ENCODE measurements at regions not wholly inside any gene's neighbourhood (a gene's known extent, or its start where the extent isn't known, plus 50 kb on each side); places are given as distances from the start of the nearest gene placed in this dataset.

DNA sequence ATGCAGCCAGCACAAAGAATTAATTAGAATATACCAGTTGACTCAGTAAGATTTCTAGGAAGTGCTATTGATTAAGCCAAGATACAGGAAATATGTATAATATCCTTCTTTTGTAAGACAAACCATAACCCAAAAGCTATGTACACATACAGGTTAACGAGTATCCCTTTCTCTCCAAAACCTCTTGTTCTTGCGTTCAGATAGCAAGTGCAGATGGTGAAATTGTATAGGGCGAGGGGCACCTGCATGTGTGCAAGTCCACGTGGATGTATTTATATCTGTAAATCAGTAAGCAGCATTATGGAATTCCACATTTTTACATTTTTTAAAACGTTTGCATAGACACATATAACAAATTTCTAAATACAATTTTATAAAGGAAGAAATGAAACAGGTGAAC, 228.6 kb downstream of the TBXT start:
- POLR2A ChIA-PET, result no interaction called here
- CTCF ChIA-PET, result no interaction called here
- FAIRE-seq (no peak), DNase-seq (ENCODE audit: low read depth, low spot score) (no peak)
- intact Hi-C loops (cut with micrococcal nuclease) (no loop called here), dilution Hi-C loops (cut with MboI; ENCODE audit: extremely low pct_ligation_motif_present, low sequenced_read_pairs) (no loop called here)
- TF ChIP-seq FOS (IDR thresholded peaks at IDR 0.05; ENCODE audit: borderline replicate concordance, insufficient read depth, low read length), result no peak
- TF ChIP-seq, protein P1, sequence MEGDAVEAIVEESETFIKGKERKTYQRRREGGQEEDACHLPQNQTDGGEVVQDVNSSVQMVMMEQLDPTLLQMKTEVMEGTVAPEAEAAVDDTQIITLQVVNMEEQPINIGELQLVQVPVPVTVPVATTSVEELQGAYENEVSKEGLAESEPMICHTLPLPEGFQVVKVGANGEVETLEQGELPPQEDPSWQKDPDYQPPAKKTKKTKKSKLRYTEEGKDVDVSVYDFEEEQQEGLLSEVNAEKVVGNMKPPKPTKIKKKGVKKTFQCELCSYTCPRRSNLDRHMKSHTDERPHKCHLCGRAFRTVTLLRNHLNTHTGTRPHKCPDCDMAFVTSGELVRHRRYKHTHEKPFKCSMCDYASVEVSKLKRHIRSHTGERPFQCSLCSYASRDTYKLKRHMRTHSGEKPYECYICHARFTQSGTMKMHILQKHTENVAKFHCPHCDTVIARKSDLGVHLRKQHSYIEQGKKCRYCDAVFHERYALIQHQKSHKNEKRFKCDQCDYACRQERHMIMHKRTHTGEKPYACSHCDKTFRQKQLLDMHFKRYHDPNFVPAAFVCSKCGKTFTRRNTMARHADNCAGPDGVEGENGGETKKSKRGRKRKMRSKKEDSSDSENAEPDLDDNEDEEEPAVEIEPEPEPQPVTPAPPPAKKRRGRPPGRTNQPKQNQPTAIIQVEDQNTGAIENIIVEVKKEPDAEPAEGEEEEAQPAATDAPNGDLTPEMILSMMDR (IDR thresholded peaks at IDR 0.05; ENCODE audit: extremely low read depth in 1 of 2, insufficient read depth in 1 of 2, low read depth in 1 of 2, low read length in 2 of 2), result no peak
- no peak for TF ChIP-seq POLR2AphosphoS5 (IDR thresholded peaks at IDR 0.05; ENCODE audit: insufficient read depth, low read depth, low read length)
- TF ChIP-seq, protein P2, sequence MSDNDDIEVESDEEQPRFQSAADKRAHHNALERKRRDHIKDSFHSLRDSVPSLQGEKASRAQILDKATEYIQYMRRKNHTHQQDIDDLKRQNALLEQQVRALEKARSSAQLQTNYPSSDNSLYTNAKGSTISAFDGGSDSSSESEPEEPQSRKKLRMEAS (IDR thresholded peaks at IDR 0.05; ENCODE audit: insufficient read depth, insufficient read length), result no peak
- TF ChIP-seq EZH2 (IDR thresholded peaks at IDR 0.05; ENCODE audit: borderline replicate concordance, low read depth, low read length, severe bottlenecking), result no peak
- TF ChIP-seq POLR2A (IDR thresholded peaks at IDR 0.05; ENCODE audit: low read depth, low read length), result no peak
- no peak for TF ChIP-seq MYC (IDR thresholded peaks at IDR 0.05; ENCODE audit: low read depth, low read length)
- no peak for TF ChIP-seq JUN (IDR thresholded peaks at IDR 0.05; ENCODE audit: borderline replicate concordance, insufficient read depth, insufficient read length, low read depth)
- no peak for TF ChIP-seq GATA2 (IDR thresholded peaks at IDR 0.05; ENCODE audit: insufficient read depth, insufficient read length, low read depth, low read length)
- H3K36me3 ChIP-seq (ENCODE audit: control insufficient read depth in 2 of 2, extremely low read depth in 1 of 2, insufficient read depth in 2 of 2, low read length in 2 of 2), result no peaks in the 10 kb centered on the region
- H3K27me3 ChIP-seq (ENCODE audit: control insufficient read depth in 2 of 2, insufficient read depth in 2 of 2, low read length in 2 of 2), result no peaks in the 10 kb centered on the region
- H3K4me2 ChIP-seq (ENCODE audit: insufficient read depth, low read length), result no peak overlapping the region
- no peak overlapping the region for H3K9ac ChIP-seq (replicated peaks; ENCODE audit: extremely low read depth, insufficient read depth, low read length)
- no peaks in the 10 kb centered on the region for H3K4me1 ChIP-seq (ENCODE audit: control insufficient read depth, extremely low read depth, insufficient read depth, low read length)
- H4K20me1 ChIP-seq (replicated peaks; ENCODE audit: control insufficient read depth, extremely low read depth, insufficient read depth, low read length), result no peaks in the 10 kb centered on the region
- no peaks in the 10 kb centered on the region for H3K79me2 ChIP-seq (ENCODE audit: control insufficient read depth, insufficient read depth, low read length)
- no peaks in the 10 kb centered on the region for H3K9me1 ChIP-seq (replicated peaks; ENCODE audit: control insufficient read depth, extremely low read depth, insufficient read depth, low read length)
- no peak overlapping the region for H3K27ac ChIP-seq (ENCODE audit: insufficient read depth, low read depth, low read length)
- no TSS peak for BruUV-seq (replicated peaks)
- H3K9me3 ChIP-seq (replicated peaks; ENCODE audit: control insufficient read depth, insufficient read depth, low read length), result peaks cover 2% of the 10 kb centered on the region
- H2AFZ ChIP-seq (ENCODE audit: low read depth, low read length), result no peak overlapping the region
- H3K4me3 ChIP-seq (replicated peaks in 1 of 3; ENCODE audit: insufficient read depth in 1 of 3, low read depth in 1 of 3, low read length in 3 of 3), result no peak overlapping the region

Data from endothelial cell of umbilical vein (primary cell).